Astrocyte of the cerebellum (primary cell): ENCODE measurements at regions not wholly inside any gene's neighbourhood (a gene's known extent, or its start where the extent isn't known, plus 50 kb on each side); places are given as distances from the start of the nearest gene placed in this dataset.

Source experiments
- DNase-seq: peaks from one replicate; pipeline ENCODE4 v3.0.0-alpha.2; 2011; ENCODE audit warnings: low read depth
- H3K4me3 ChIP-seq: 2 replicates; pipeline ENCODE4 v1.5.1; 2011; ENCODE audit warnings: mild to moderate bottlenecking, low read depth, low read length, moderate library complexity
- CTCF ChIP-seq: IDR thresholded peaks from 2 replicates; pipeline ENCODE4 v1.5.1; 2012; ENCODE audit warnings: low read length, low read depth, moderate library complexity, mild to moderate bottlenecking; ENCODE audit errors: missing control alignments
- in situ Hi-C: cut with HindIII; loops from 2 replicates; pipeline ENCODE4 v1.10.0; 2017; ENCODE audit warnings: low sequenced_read_pairs

- no peak for TF ChIP-seq CTCF
- no peak overlapping the region for H3K4me3 ChIP-seq
- no peak for DNase-seq
- in situ Hi-C loops = no loop called here
Observed at GRCh38 chr5:82624062-82624461, 345.9 kb upstream of the RPS23 start.

DNA sequence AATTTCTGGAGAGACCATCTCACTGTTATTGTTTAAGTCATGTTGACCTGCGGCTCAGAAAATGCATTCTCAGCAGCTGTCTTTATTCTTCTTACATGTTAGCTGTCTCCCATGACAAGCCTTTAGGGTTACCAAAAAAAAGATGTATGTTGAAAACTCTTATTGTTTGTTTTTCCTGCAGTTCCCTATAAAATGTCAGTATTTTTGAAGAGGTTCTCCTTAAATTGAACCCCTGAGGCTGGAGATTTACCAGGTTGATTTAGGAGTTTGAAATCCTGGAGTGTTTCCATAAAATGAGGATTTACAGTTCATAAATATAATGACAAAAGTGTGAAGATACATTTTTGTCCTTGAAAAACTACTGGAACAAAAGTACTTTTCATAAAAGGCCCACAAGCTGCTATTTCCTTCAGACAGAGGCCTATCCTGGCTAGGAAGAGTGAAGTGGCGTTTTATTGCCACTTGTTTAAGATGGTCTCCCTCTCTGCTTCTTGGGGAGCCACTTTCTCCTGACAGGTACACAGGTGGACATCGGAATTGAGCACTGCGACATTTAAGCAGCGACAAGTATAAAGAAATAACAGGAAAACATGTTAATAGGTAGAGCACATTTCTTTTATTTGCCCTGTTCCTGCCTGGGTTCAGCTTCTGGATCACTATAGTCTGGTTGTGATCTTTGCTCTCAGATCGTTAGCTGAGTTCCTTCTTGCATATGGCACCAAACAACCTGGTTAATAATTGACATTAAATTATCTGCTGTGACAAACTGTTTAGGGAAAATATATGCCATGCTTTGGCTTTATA lies 344.8 kb upstream of the RPS23 start:
- DNase-seq = no peak
- in situ Hi-C loops = no loop called here
- no peak overlapping the region for H3K4me3 ChIP-seq
- no peak for TF ChIP-seq CTCF

GRCh38 chr5:82622205-82622604 lies 344.1 kb upstream of the RPS23 start:
- H3K4me3 ChIP-seq = no peak overlapping the region
- no peak for TF ChIP-seq CTCF
- in situ Hi-C loops = no loop called here
- DNase-seq = no peak

- no peak overlapping the region for H3K4me3 ChIP-seq
- TF ChIP-seq CTCF = no peak
- DNase-seq = peak; percentile 41
- in situ Hi-C loops = no loop called here
Observed at GRCh38 chr5:82620957-82621600, 342.9 kb upstream of the RPS23 start.

DNA sequence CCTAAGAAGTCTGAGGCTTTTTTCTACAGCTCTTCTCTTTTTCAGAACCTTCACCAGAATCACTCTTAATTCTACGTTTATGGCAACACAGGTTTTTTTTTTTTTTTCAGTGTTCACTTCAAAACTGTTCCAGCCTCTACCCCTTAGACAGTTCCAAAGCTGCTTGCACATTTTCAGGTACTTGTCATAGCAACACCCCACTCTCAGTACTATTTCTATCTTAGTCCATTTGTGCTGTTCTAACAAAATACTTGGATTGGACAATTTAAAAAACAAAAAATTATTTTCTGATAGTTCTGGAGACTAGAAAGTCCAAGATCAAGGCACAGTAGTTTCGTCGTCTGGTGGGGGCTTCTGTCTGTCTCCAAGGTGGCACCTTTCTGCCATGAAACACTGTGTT lies 340.9 kb upstream of the RPS23 start:
- no peak overlapping the region for H3K4me3 ChIP-seq
- in situ Hi-C loops = no loop called here
- no peak for TF ChIP-seq CTCF
- no peak for DNase-seq

GRCh38 chr5:82614706-82615105 lies 336.6 kb upstream of the RPS23 start:
- no peak for TF ChIP-seq CTCF
- in situ Hi-C loops = no loop called here

More at GRCh38 chr5:82614706-82615105, 336.6 kb upstream of the RPS23 start:
- no peak for DNase-seq
- no peak overlapping the region for H3K4me3 ChIP-seq
